SK-N-MC (cell line): ENCODE measurements at regions not wholly inside any gene's neighbourhood (a gene's known extent, or its start where the extent isn't known, plus 50 kb on each side); places are given as distances from the start of the nearest gene placed in this dataset.

ENCODE experiments used
- EZH2 ChIP-seq: fragments of 200-600 bp; sonication (generic); IDR thresholded peaks from one replicate; pipeline ENCODE4 v1.6.1; 2017; ENCODE audit warnings: antibody characterized with exemption
- POLR2AphosphoS5 ChIP-seq: IDR thresholded peaks from 2 replicates; pipeline ENCODE4 v1.6.1; 2012; ENCODE audit warnings: mild to moderate bottlenecking, low read depth, low read length, borderline replicate concordance

GRCh38 chr1:30147188-30147587, 576.2 kb downstream of the MATN1 start:
- no peak for TF ChIP-seq EZH2
- TF ChIP-seq POLR2AphosphoS5 = no peak
